Hepatocyte (in vitro differentiated cells): ENCODE measurements at regions not wholly inside any gene's neighbourhood (a gene's known extent, or its start where the extent isn't known, plus 50 kb on each side); places are given as distances from the start of the nearest gene placed in this dataset.

Source experiments
- DNase-seq: peaks from one replicate; pipeline ENCODE4 v3.0.0-alpha.2; 2016; ENCODE audit warnings: low spot score
- H2AFZ ChIP-seq: fragments of 200-600 bp; sonication (generic); 2 replicates; pipeline ENCODE4 v1.6.0; 2016; ENCODE audit warnings: antibody characterized with exemption, mild to moderate bottlenecking
- H3K27ac ChIP-seq: fragments of 200-600 bp; sonication (generic); 2 replicates; pipeline ENCODE4 v1.5.1; 2016; ENCODE audit warnings: mild to moderate bottlenecking
- H3K27me3 ChIP-seq: fragments of 200-600 bp; sonication (generic); 2 replicates; pipeline ENCODE4 v1.6.1; 2016
- H3K36me3 ChIP-seq: fragments of 200-600 bp; sonication (generic); replicated peaks from 2 replicates; pipeline ENCODE4 v1.5.1; 2016; ENCODE audit warnings: low read depth; ENCODE audit not compliant: insufficient read depth
- H3K4me1 ChIP-seq: fragments of 200-600 bp; sonication (generic); 2 replicates; pipeline ENCODE4 v1.5.1; 2016; ENCODE audit warnings: mild to moderate bottlenecking, moderate library complexity; ENCODE audit not compliant: insufficient read depth
- H3K4me2 ChIP-seq: fragments of 200-600 bp; sonication (generic); 2 replicates; pipeline ENCODE4 v1.6.0; 2016
- H3K4me3 ChIP-seq: fragments of 200-600 bp; sonication (generic); 2 replicates; pipeline ENCODE4 v1.5.1; 2016; ENCODE audit warnings: mild to moderate bottlenecking
- H3K79me2 ChIP-seq: fragments of 200-600 bp; sonication (generic); 2 replicates; pipeline ENCODE4 v1.6.0; 2017; ENCODE audit warnings: mild to moderate bottlenecking
- H3K9me2 ChIP-seq: fragments of 200-600 bp; sonication (generic); replicated peaks from 2 replicates; pipeline ENCODE4 v1.6.0; 2017; ENCODE audit warnings: mild to moderate bottlenecking; ENCODE audit not compliant: insufficient read depth
- H3K9me3 ChIP-seq: fragments of 200-600 bp; sonication (generic); 2 replicates; pipeline ENCODE4 v1.5.1; 2016; ENCODE audit warnings: low read depth, mild to moderate bottlenecking
- H4K20me1 ChIP-seq: fragments of 200-600 bp; sonication (generic); 2 replicates; pipeline ENCODE4 v1.6.0; 2016; ENCODE audit warnings: mild to moderate bottlenecking; ENCODE audit not compliant: insufficient read depth, poor library complexity, severe bottlenecking
- EZH2 ChIP-seq: fragments of 200-600 bp; sonication (generic); IDR thresholded peaks from 2 replicates; pipeline ENCODE4 v1.6.1; 2016; ENCODE audit warnings: antibody characterized with exemption, mild to moderate bottlenecking, borderline replicate concordance
- EZH2phosphoT487 ChIP-seq: fragments of 200-600 bp; sonication (generic); IDR thresholded peaks from one replicate; pipeline ENCODE4 v1.6.1; 2018; ENCODE audit warnings: antibody characterized with exemption, mild to moderate bottlenecking, low read depth, moderate library complexity; ENCODE audit not compliant: unreplicated experiment, severe bottlenecking
- WGBS: methylation state at CpG from one replicate; pipeline ENCODE4 v1.1.6; 2016; ENCODE audit warnings: low lambda C conversion rate; ENCODE audit errors: missing lambda C conversion rate; 5-methylcytosine and 5-hydroxymethylcytosine counted together
- TF ChIP-seq, protein P1 (sequence below): fragments of 200-600 bp; sonication (generic); IDR thresholded peaks from 2 replicates; pipeline ENCODE4 v1.5.1; 2016; ENCODE audit warnings: antibody characterized with exemption, mild to moderate bottlenecking; ENCODE audit not compliant: poor library complexity

DNA sequence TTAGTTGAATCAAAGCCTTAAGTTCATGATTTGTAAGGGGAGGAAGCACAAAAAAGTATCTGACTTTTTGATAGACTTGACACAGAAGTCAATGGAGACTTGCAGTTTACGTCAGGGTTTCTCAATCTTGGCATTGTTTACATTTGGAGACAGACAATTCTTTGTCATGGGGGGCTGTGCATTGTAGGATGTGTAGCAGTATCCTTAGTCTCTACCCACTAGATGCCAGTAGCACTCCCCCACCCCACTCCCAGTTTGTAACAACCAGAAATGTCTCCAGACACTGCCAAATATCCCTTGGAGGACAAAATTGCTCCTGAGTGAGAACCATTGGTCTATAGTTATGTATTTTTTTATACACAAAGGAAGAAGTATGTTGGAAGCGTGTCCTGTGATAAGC is 434.1 kb downstream of the RFPL4B start:
- DNase-seq = peak; percentile 5
- H3K4me2 ChIP-seq = no peak overlapping the region
- no peaks in the 10 kb centered on the region for H3K9me3 ChIP-seq
- 76% methylated on average over 2 of the region's 2 CpGs for WGBS
- H3K27ac ChIP-seq = no peak overlapping the region
- H3K27me3 ChIP-seq = no peaks in the 10 kb centered on the region
- H4K20me1 ChIP-seq = no peaks in the 10 kb centered on the region
- H3K9me2 ChIP-seq = no peaks in the 10 kb centered on the region
- H3K36me3 ChIP-seq = no peaks in the 10 kb centered on the region
- H2AFZ ChIP-seq = no peak overlapping the region
- H3K79me2 ChIP-seq = no peaks in the 10 kb centered on the region
- no peak overlapping the region for H3K4me3 ChIP-seq
- TF ChIP-seq EZH2 (no peak), EZH2phosphoT487 (no peak)
- TF ChIP-seq, protein P1, sequence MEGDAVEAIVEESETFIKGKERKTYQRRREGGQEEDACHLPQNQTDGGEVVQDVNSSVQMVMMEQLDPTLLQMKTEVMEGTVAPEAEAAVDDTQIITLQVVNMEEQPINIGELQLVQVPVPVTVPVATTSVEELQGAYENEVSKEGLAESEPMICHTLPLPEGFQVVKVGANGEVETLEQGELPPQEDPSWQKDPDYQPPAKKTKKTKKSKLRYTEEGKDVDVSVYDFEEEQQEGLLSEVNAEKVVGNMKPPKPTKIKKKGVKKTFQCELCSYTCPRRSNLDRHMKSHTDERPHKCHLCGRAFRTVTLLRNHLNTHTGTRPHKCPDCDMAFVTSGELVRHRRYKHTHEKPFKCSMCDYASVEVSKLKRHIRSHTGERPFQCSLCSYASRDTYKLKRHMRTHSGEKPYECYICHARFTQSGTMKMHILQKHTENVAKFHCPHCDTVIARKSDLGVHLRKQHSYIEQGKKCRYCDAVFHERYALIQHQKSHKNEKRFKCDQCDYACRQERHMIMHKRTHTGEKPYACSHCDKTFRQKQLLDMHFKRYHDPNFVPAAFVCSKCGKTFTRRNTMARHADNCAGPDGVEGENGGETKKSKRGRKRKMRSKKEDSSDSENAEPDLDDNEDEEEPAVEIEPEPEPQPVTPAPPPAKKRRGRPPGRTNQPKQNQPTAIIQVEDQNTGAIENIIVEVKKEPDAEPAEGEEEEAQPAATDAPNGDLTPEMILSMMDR = peak; percentile 17
- no peaks in the 10 kb centered on the region for H3K4me1 ChIP-seq

DNA sequence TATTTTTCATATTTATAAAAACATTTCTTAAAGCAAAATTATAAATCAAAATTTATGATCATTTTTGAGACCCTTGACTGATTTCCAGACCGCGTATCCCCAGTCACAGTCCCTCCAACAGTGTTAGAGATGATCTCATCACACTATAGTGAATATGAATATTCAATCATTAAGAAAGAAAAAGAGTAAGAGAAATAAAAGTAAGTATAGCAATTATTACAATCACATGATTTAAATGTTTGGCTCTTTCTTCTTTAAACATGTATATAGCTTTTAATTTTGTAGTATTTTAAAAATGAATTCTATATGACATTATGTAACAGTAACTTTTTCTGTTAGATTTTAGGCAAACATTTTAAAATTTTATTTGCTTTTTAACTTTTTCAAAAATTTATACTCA is 438.3 kb downstream of the RFPL4B start:
- TF ChIP-seq, protein P1 = no peak
- TF ChIP-seq EZH2 = no peak
- TF ChIP-seq EZH2phosphoT487 = no peak
- no peaks in the 10 kb centered on the region for H3K9me2 ChIP-seq
- H3K4me3 ChIP-seq = no peak overlapping the region
- H4K20me1 ChIP-seq = no peaks in the 10 kb centered on the region
- H3K27ac ChIP-seq = no peak overlapping the region
- H3K4me2 ChIP-seq = no peak overlapping the region
- no peaks in the 10 kb centered on the region for H3K9me3 ChIP-seq
- H3K79me2 ChIP-seq = no peaks in the 10 kb centered on the region
- H3K4me1 ChIP-seq = no peaks in the 10 kb centered on the region
- H3K36me3 ChIP-seq = no peaks in the 10 kb centered on the region
- 100% methylated on average over 2 of the region's 2 CpGs for WGBS
- H2AFZ ChIP-seq = no peak overlapping the region
- no peaks in the 10 kb centered on the region for H3K27me3 ChIP-seq
- no peak for DNase-seq

DNA sequence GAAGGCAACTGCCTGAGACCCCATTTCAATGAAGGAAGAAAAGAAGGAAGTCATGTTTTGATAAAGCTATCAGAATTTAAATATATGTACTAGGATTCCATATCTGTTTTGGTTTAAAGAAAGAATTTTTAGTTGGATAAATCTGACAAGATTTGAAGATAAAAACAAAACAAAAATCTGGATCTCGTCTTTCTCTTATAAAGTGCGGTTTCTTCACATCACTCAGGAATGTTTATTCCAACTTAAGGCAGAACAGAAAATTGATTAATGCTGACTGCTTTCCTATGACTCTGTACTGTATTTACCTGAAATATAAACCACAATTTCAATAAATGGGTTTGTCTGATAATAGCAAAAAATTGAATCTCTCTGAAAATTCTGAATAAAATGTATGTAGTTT is 439.7 kb downstream of the RFPL4B start:
- Histone ChIP-seq H3K9me2 (no peaks in the 10 kb centered on the region), H3K79me2 (no peaks in the 10 kb centered on the region), H3K36me3 (no peaks in the 10 kb centered on the region), H3K4me1 (no peaks in the 10 kb centered on the region), H3K9me3 (no peaks in the 10 kb centered on the region), H3K27me3 (no peaks in the 10 kb centered on the region), H4K20me1 (no peaks in the 10 kb centered on the region), H3K27ac (no peak overlapping the region), H3K4me3 (no peak overlapping the region), H2AFZ (peak overlapping the region; percentile 11), H3K4me2 (no peak overlapping the region)
- DNase-seq = no peak
- WGBS = 70% methylated on average over 2 of the region's 2 CpGs
- no peak for TF ChIP-seq EZH2phosphoT487
- no peak for TF ChIP-seq EZH2

DNA sequence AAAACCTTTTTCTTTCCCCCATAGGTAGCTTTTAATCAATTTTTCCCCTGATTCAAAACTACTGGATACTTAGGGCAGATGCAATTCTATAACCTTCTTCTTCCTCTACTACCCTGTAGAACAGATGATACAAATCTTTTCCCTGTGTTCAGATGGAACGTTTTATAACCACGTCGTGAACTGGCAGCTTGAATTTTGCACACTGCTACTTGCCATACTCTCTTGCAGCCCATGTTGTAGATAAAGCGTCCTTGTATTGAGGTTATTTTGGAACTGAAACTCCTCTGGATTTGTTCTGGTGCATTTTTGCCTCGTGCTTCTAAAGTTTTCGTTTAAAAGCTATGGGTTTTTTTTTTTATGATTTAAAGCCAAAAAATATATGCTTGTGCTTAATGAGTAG is 440.2 kb downstream of the RFPL4B start:
- WGBS = 86% methylated on average over 6 of the region's 6 CpGs
- Histone ChIP-seq H3K9me3 (no peaks in the 10 kb centered on the region), H3K27me3 (no peaks in the 10 kb centered on the region), H3K27ac (no peak overlapping the region), H3K4me3 (no peak overlapping the region), H3K36me3 (no peaks in the 10 kb centered on the region), H3K4me1 (no peaks in the 10 kb centered on the region), H2AFZ (no peak overlapping the region), H3K9me2 (no peaks in the 10 kb centered on the region), H4K20me1 (no peaks in the 10 kb centered on the region), H3K79me2 (no peaks in the 10 kb centered on the region), H3K4me2 (no peak overlapping the region)
- TF ChIP-seq EZH2phosphoT487 = no peak
- TF ChIP-seq, protein P1 = no peak
- TF ChIP-seq EZH2 = no peak
- DNase-seq = no peak
